Loucy (cell line): ENCODE measurements at regions not wholly inside any gene's neighbourhood (a gene's known extent, or its start where the extent isn't known, plus 50 kb on each side); places are given as distances from the start of the nearest gene placed in this dataset.

Source experiments
- EZH2phosphoT487 ChIP-seq: fragments of 200-600 bp; IDR thresholded peaks from 2 replicates; pipeline ENCODE4 v1.6.1; 2018; ENCODE audit warnings: antibody characterized with exemption, mild to moderate bottlenecking, moderate library complexity, borderline replicate concordance
- TF ChIP-seq, protein P1 (sequence below): fragments of 200-600 bp; sonication (generic); conservative IDR thresholded peaks from 2 replicates; pipeline ENCODE4 v1.5.1; 2014; ENCODE audit warnings: mild to moderate bottlenecking, antibody characterized with exemption, low read length

DNA sequence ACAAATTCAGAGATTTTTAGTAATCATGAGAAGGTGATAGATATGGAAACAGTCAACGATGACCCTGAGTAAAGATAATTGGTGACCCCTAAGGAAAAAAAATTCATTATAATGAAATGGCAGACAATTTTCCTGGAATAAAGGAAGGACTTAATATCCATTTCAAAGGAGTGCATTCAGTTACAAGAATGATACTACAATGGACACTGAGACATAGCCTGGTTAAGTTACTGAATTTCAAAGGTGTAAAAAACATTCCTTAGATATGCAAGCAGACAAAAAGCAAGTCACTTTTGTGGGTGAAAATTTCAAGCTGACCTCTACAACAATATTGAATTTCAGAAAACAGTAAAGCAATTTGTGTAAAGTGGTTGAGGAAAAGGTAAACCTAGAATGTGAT is 1012.5 kb upstream of the SEMA6A start:
- no peak for TF ChIP-seq EZH2phosphoT487
- TF ChIP-seq, protein P1, sequence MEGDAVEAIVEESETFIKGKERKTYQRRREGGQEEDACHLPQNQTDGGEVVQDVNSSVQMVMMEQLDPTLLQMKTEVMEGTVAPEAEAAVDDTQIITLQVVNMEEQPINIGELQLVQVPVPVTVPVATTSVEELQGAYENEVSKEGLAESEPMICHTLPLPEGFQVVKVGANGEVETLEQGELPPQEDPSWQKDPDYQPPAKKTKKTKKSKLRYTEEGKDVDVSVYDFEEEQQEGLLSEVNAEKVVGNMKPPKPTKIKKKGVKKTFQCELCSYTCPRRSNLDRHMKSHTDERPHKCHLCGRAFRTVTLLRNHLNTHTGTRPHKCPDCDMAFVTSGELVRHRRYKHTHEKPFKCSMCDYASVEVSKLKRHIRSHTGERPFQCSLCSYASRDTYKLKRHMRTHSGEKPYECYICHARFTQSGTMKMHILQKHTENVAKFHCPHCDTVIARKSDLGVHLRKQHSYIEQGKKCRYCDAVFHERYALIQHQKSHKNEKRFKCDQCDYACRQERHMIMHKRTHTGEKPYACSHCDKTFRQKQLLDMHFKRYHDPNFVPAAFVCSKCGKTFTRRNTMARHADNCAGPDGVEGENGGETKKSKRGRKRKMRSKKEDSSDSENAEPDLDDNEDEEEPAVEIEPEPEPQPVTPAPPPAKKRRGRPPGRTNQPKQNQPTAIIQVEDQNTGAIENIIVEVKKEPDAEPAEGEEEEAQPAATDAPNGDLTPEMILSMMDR: no peak
